ENCODE measurements at regions not wholly inside any gene's neighbourhood (a gene's known extent, or its start where the extent isn't known, plus 50 kb on each side); places are given as distances from the start of the nearest gene placed in this dataset.

DNA sequence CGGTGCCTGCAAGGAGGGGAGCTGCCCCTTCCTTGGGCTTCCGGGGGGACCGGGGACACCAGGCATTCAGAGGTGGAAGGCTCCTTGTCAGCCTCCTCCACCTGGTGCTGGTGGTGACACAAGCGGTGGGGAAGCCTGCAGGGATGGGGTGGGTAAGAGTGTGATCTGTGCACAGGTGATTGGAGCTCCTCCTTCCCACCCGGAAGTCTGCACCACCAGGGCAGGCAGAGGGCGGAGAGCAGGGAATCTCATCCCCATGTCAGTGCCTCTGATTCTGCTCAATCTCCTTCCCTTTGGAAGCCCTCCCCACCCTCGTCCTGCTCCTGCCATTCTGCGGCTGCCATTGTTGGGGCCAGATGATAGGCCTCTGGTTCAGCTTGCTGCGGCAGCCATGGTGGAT lies 238.1 kb upstream of the CRY1 start:
- no peaks in the 10 kb centered on the region for H3K9me3 ChIP-seq (ENCODE audit: insufficient read depth, low read depth, low read length)
- no peaks in the 10 kb centered on the region for H3K36me3 ChIP-seq (ENCODE audit: insufficient read depth, low read length)
- H3F3A ChIP-seq (ENCODE audit: low read depth): no peaks in the 10 kb centered on the region
- no peak overlapping the region for H3K4me2 ChIP-seq (ENCODE audit: low read depth, low read length, poor library complexity, severe bottlenecking)
- H3K79me2 ChIP-seq (ENCODE audit: insufficient read depth, low read length): peaks cover 28% of the 10 kb centered on the region
- no peak overlapping the region for H2AFZ ChIP-seq (ENCODE audit: low read length)
- no peak for TF ChIP-seq EZH2phosphoT487 (IDR thresholded peaks at IDR 0.05; ENCODE audit: borderline replicate concordance)
- TF ChIP-seq, protein P1, sequence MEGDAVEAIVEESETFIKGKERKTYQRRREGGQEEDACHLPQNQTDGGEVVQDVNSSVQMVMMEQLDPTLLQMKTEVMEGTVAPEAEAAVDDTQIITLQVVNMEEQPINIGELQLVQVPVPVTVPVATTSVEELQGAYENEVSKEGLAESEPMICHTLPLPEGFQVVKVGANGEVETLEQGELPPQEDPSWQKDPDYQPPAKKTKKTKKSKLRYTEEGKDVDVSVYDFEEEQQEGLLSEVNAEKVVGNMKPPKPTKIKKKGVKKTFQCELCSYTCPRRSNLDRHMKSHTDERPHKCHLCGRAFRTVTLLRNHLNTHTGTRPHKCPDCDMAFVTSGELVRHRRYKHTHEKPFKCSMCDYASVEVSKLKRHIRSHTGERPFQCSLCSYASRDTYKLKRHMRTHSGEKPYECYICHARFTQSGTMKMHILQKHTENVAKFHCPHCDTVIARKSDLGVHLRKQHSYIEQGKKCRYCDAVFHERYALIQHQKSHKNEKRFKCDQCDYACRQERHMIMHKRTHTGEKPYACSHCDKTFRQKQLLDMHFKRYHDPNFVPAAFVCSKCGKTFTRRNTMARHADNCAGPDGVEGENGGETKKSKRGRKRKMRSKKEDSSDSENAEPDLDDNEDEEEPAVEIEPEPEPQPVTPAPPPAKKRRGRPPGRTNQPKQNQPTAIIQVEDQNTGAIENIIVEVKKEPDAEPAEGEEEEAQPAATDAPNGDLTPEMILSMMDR (conservative IDR thresholded peaks at IDR 0.05; ENCODE audit: low read length): no peak
- no peaks in the 10 kb centered on the region for H3K9me2 ChIP-seq (replicated peaks; ENCODE audit: low read depth, low read length)
- no peaks in the 10 kb centered on the region for H4K20me1 ChIP-seq (ENCODE audit: insufficient read depth, low read length, poor library complexity, severe bottlenecking)
- H3K9ac ChIP-seq (ENCODE audit: low read depth, low read length, poor library complexity, severe bottlenecking): no peak overlapping the region
- H3K4me3 ChIP-seq (ENCODE audit: low read length, poor library complexity, severe bottlenecking): no peak overlapping the region
- peaks cover 54% of the 10 kb centered on the region for H3K4me1 ChIP-seq (ENCODE audit: insufficient read depth, low read length, poor library complexity, severe bottlenecking)
- H3K27me3 ChIP-seq (ENCODE audit: insufficient read depth, low read length, poor library complexity, severe bottlenecking): no peaks in the 10 kb centered on the region

DNA sequence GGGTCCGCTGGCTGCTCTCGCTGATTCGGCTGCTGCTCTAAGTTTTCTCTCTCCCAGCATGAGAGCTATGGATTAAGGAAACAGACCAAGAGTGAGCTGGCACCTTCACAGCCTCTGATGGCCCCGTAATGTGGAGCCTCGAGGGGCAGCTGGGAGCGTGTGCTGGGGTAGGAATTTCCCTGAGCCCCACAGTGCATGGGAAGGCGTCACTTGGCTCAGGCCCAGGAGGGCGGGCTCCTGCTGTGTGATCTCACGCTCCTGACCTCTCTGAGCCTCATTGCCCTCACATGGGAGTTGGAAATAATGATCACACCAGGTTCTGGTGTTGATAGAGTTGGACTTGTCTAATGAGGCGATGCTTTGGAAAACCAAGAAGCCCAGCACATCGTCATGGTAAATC lies 238.6 kb upstream of the CRY1 start:
- Histone ChIP-seq H4K20me1 (ENCODE audit: insufficient read depth, low read length, poor library complexity, severe bottlenecking) (no peaks in the 10 kb centered on the region), H3F3A (ENCODE audit: low read depth) (no peaks in the 10 kb centered on the region), H3K9ac (ENCODE audit: low read depth, low read length, poor library complexity, severe bottlenecking) (no peak overlapping the region), H3K36me3 (ENCODE audit: insufficient read depth, low read length) (no peaks in the 10 kb centered on the region), H3K9me3 (ENCODE audit: insufficient read depth, low read depth, low read length) (no peaks in the 10 kb centered on the region), H3K4me1 (ENCODE audit: insufficient read depth, low read length, poor library complexity, severe bottlenecking) (peaks cover 52% of the 10 kb centered on the region), H3K4me3 (ENCODE audit: low read length, poor library complexity, severe bottlenecking) (no peak overlapping the region), H3K27me3 (ENCODE audit: insufficient read depth, low read length, poor library complexity, severe bottlenecking) (no peaks in the 10 kb centered on the region), H3K79me2 (ENCODE audit: insufficient read depth, low read length) (peaks cover 24% of the 10 kb centered on the region; the same call in 1 of the 2 replicates), H3K4me2 (ENCODE audit: low read depth, low read length, poor library complexity, severe bottlenecking) (no peak overlapping the region), H3K9me2 (replicated peaks; ENCODE audit: low read depth, low read length) (no peaks in the 10 kb centered on the region), H2AFZ (ENCODE audit: low read length) (no peak overlapping the region)
- no peak for TF ChIP-seq EZH2phosphoT487 (IDR thresholded peaks at IDR 0.05; ENCODE audit: borderline replicate concordance)
- TF ChIP-seq, protein P1 (conservative IDR thresholded peaks at IDR 0.05; ENCODE audit: low read length): no peak

DNA sequence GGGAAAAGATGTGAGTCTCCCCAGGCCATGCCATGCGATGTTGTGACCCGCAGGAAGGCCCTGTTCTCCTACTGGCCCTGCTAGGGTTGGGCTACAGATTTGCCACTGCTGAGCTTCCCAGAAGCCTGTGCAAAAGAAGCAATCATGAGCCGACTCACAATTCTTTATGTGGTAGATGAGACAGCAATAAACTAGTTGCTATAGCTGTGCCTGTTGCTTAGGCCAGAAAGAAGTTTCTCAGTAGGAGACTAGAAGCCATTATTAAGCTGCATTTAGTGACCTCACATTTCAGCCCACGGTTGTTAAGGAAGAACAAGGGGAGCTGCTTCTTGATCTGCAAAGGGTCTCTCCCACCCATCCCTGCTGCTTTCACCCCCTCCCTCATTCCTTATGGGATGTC lies 239.4 kb upstream of the CRY1 start:
- no peak for TF ChIP-seq EZH2phosphoT487 (IDR thresholded peaks at IDR 0.05; ENCODE audit: borderline replicate concordance)
- TF ChIP-seq, protein P1 (conservative IDR thresholded peaks at IDR 0.05; ENCODE audit: low read length): no peak
- H3K4me3 ChIP-seq (ENCODE audit: low read length, poor library complexity, severe bottlenecking): no peak overlapping the region
- no peaks in the 10 kb centered on the region for H3F3A ChIP-seq (ENCODE audit: low read depth)
- no peak overlapping the region for H2AFZ ChIP-seq (ENCODE audit: low read length)
- H3K79me2 ChIP-seq (ENCODE audit: insufficient read depth, low read length): peaks cover 23% of the 10 kb centered on the region; the same call in 1 of the 2 replicates
- H4K20me1 ChIP-seq (ENCODE audit: insufficient read depth, low read length, poor library complexity, severe bottlenecking): no peaks in the 10 kb centered on the region
- H3K9me2 ChIP-seq (replicated peaks; ENCODE audit: low read depth, low read length): no peaks in the 10 kb centered on the region
- H3K36me3 ChIP-seq (ENCODE audit: insufficient read depth, low read length): no peaks in the 10 kb centered on the region
- H3K27me3 ChIP-seq (ENCODE audit: insufficient read depth, low read length, poor library complexity, severe bottlenecking): no peaks in the 10 kb centered on the region
- no peak overlapping the region for H3K4me2 ChIP-seq (ENCODE audit: low read depth, low read length, poor library complexity, severe bottlenecking)
- H3K4me1 ChIP-seq (ENCODE audit: insufficient read depth, low read length, poor library complexity, severe bottlenecking): peaks cover 50% of the 10 kb centered on the region
- no peaks in the 10 kb centered on the region for H3K9me3 ChIP-seq (ENCODE audit: insufficient read depth, low read depth, low read length)
- no peak overlapping the region for H3K9ac ChIP-seq (ENCODE audit: low read depth, low read length, poor library complexity, severe bottlenecking)
